Upper lobe of right lung (tissue), 1 donor: ENCODE measurements at regions not wholly inside any gene's neighbourhood (a gene's known extent, or its start where the extent isn't known, plus 50 kb on each side); places are given as distances from the start of the nearest gene placed in this dataset.

ENCODE experiments used
- ATAC-seq: fragments of 200-7000 bp; cut with Tn5 transposase; one replicate; pipeline ENCODE4 v1.9.1; 2020; ENCODE audit warnings: mild to moderate bottlenecking, moderate library complexity
- DNase-seq: peaks from one replicate; pipeline ENCODE4 v3.0.0-alpha.2; 2020
- H3K27ac ChIP-seq: fragments of 200-600 bp; one replicate; pipeline ENCODE4 v1.8.0; 2022
- H3K27me3 ChIP-seq: fragments of 200-600 bp; one replicate; pipeline ENCODE4 v1.8.0; 2022; ENCODE audit warnings: mild to moderate bottlenecking
- H3K36me3 ChIP-seq: fragments of 200-600 bp; one replicate; pipeline ENCODE4 v1.8.0; 2022
- H3K4me1 ChIP-seq: fragments of 200-600 bp; one replicate; pipeline ENCODE4 v1.8.0; 2022
- H3K4me3 ChIP-seq: fragments of 200-600 bp; one replicate; pipeline ENCODE4 v1.8.0; 2022; ENCODE audit warnings: mild to moderate bottlenecking
- H3K9me3 ChIP-seq: fragments of 200-600 bp; one replicate; pipeline ENCODE4 v1.8.0; 2022
- intact Hi-C: fragments of 100-400 bp; cut with DNase I; formaldehyde crosslinking; loops from one replicate; pipeline ENCODE4 v1.11.0; 2022
- TF ChIP-seq, protein P1 (sequence below): fragments of 200-600 bp; IDR thresholded peaks from one replicate; pipeline ENCODE4 v1.8.0; 2022; ENCODE audit warnings: antibody characterized with exemption
- donor health status: DM: no; HTN: yes; CAD: no; lungs with severe emphysema.

DNA sequence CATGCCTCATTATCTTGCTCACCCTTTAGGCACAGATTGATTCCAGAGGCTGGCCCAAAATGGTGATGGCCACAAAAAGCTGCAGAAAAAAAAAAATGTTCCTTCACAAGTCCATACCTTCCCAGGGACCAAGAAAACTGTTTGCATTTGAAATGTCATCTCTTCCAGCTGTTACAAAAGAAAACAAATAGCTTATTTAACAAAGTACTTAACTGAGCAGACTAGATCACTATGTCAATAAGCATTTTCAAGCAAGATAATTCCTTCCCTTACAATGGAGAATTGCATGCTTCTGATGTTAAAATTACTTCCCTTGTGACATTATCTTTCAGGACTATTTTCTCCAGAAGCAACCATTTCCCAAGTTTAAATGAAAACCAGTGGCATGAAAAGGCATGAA, 377.9 kb upstream of the KITLG start:
- no peak overlapping the region for H3K4me3 ChIP-seq
- no peaks in the 10 kb centered on the region for H3K4me1 ChIP-seq
- no peaks in the 10 kb centered on the region for H3K27me3 ChIP-seq
- intact Hi-C loops = no loop called here
- H3K36me3 ChIP-seq = no peaks in the 10 kb centered on the region
- H3K9me3 ChIP-seq = no peaks in the 10 kb centered on the region
- ATAC-seq (no peak), DNase-seq (no peak)
- TF ChIP-seq, protein P1, sequence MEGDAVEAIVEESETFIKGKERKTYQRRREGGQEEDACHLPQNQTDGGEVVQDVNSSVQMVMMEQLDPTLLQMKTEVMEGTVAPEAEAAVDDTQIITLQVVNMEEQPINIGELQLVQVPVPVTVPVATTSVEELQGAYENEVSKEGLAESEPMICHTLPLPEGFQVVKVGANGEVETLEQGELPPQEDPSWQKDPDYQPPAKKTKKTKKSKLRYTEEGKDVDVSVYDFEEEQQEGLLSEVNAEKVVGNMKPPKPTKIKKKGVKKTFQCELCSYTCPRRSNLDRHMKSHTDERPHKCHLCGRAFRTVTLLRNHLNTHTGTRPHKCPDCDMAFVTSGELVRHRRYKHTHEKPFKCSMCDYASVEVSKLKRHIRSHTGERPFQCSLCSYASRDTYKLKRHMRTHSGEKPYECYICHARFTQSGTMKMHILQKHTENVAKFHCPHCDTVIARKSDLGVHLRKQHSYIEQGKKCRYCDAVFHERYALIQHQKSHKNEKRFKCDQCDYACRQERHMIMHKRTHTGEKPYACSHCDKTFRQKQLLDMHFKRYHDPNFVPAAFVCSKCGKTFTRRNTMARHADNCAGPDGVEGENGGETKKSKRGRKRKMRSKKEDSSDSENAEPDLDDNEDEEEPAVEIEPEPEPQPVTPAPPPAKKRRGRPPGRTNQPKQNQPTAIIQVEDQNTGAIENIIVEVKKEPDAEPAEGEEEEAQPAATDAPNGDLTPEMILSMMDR = no peak
- H3K27ac ChIP-seq = no peak overlapping the region

DNA sequence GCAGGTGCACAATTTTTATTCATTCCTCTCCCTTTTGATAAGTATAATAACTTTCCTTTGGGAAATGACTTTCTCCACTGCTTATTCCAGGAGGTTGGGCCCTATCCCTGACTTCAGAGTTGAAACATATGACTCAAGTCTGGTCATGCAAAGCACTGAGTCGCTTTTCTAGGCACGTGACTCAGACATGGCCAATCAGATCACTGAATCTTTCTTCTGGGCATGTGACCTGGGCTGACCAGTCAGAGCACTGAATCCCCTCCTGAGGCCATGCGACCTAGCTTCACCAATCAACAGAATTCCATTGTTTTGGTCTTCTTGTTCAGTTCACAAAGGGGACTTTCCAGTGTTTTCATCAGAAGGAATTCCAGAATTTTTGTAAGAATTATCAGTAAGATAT, 377.1 kb upstream of the KITLG start:
- DNase-seq (no peak), ATAC-seq (no peak)
- Histone ChIP-seq H3K9me3 (no peaks in the 10 kb centered on the region), H3K4me1 (no peaks in the 10 kb centered on the region), H3K36me3 (no peaks in the 10 kb centered on the region), H3K27me3 (no peaks in the 10 kb centered on the region), H3K27ac (no peak overlapping the region), H3K4me3 (no peak overlapping the region)
- intact Hi-C loops = no loop called here
- TF ChIP-seq, protein P1 = no peak

DNA sequence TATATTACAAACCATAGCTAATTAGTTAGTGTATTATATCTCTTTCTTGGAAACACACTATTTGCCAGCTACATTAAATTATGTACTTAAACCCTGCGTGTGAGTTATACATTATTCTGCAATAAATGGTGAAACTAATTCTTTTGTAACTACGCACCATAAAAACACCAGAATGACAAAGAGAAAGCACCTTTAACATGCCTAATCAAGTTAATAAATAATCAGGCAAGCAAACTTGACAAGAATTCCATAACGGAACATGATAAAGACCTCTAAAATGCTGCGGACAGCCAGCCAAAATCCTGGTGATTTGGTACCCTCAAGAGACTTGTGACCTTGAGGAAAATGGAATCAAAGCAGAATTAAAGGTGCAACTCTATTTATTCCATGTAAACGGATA, 375.3 kb upstream of the KITLG start:
- no peak overlapping the region for H3K27ac ChIP-seq
- H3K4me1 ChIP-seq = no peaks in the 10 kb centered on the region
- intact Hi-C loops = no loop called here
- TF ChIP-seq, protein P1 = no peak
- H3K36me3 ChIP-seq = no peaks in the 10 kb centered on the region
- H3K27me3 ChIP-seq = no peaks in the 10 kb centered on the region
- H3K4me3 ChIP-seq = no peak overlapping the region
- ATAC-seq = no peak
- no peaks in the 10 kb centered on the region for H3K9me3 ChIP-seq
- DNase-seq = no peak

DNA sequence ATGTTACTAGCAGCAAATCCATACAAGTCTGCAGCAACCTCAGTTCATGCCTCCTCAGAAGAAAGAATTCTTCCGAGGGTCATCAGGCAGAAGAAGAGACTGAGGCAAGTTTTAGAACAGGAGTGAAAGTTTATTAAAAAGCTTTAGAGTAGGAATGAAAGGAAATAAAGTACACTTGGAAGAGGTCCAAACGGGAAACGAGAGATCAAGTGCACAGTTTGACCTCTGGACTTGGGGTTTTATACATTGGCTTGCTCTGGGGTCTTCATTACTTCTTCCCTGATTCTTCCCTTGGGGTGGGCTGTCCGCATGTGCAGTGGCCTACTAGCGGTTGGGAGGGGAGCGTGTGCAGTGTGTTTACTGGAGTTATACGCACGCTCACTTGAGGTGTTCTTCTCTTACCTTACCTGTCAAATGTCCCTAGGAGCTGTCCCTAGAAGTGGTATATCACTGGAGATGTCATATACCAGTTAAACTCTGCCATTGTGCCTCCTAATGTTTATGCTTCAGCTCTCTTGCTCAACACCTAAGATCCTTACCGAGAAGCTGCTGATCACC, 372.8 kb upstream of the KITLG start:
- intact Hi-C loops = no loop called here
- no peak overlapping the region for H3K27ac ChIP-seq
- TF ChIP-seq, protein P1 = no peak
- H3K4me3 ChIP-seq = no peak overlapping the region
- H3K27me3 ChIP-seq = no peaks in the 10 kb centered on the region
- no peaks in the 10 kb centered on the region for H3K4me1 ChIP-seq
- no peaks in the 10 kb centered on the region for H3K9me3 ChIP-seq
- DNase-seq = no peak
- H3K36me3 ChIP-seq = no peaks in the 10 kb centered on the region
- no peak for ATAC-seq

DNA sequence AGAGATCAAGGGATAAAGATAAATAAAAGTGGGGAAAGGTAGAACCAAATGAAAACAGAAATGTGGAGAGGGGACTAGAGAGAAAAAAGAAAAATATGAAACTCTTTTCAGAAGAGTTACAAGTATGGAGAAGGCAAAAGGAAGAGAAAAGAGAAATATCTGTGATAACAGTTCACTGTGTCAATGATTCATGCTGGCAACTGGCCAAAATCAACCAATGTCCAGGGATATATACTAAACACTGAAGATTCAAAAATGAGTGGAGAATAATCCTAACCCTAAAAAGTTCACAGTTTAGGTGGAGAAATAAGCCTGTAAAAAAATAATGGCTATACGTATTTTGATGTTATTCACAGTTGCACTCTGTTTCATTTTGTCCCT, 372.3 kb upstream of the KITLG start:
- ATAC-seq = no peak
- H3K9me3 ChIP-seq = no peaks in the 10 kb centered on the region
- intact Hi-C loops = no loop called here
- TF ChIP-seq, protein P1 = no peak
- H3K4me1 ChIP-seq = no peaks in the 10 kb centered on the region
- no peak for DNase-seq
- H3K4me3 ChIP-seq = no peak overlapping the region
- no peaks in the 10 kb centered on the region for H3K27me3 ChIP-seq
- no peaks in the 10 kb centered on the region for H3K36me3 ChIP-seq
- no peak overlapping the region for H3K27ac ChIP-seq
